ENCODE measurements at regions not wholly inside any gene's neighbourhood (a gene's known extent, or its start where the extent isn't known, plus 50 kb on each side); places are given as distances from the start of the nearest gene placed in this dataset.

- TF ChIP-seq CSDC2 (CRISPR knock-in tag; IDR thresholded peaks at IDR 0.05) (no peak), SNAI2 (CRISPR knock-in tag; IDR thresholded peaks at IDR 0.05) (no peak), ESRRG (CRISPR knock-in tag; IDR thresholded peaks at IDR 0.05) (no peak), BACH2 (CRISPR knock-in tag; IDR thresholded peaks at IDR 0.05; ENCODE audit: borderline replicate concordance) (no peak), ISL1 (CRISPR knock-in tag; IDR thresholded peaks at IDR 0.05) (no peak), ARNTL (CRISPR knock-in tag; IDR thresholded peaks at IDR 0.05; ENCODE audit: borderline replicate concordance, low read depth) (no peak), TCF4 (CRISPR knock-in tag; IDR thresholded peaks at IDR 0.05; ENCODE audit: borderline replicate concordance) (no peak), TOX (CRISPR knock-in tag; IDR thresholded peaks at IDR 0.05; ENCODE audit: borderline replicate concordance) (no peak), RARB (CRISPR knock-in tag; IDR thresholded peaks at IDR 0.05) (no peak), OSR1 (CRISPR knock-in tag; IDR thresholded peaks at IDR 0.05) (no peak), ZNF8 (CRISPR knock-in tag; IDR thresholded peaks at IDR 0.05) (no peak), ZFP3 (CRISPR knock-in tag; IDR thresholded peaks at IDR 0.05) (no peak), PATZ1 (CRISPR knock-in tag; IDR thresholded peaks at IDR 0.05; ENCODE audit: borderline replicate concordance) (no peak), ZC3H10 (CRISPR knock-in tag; IDR thresholded peaks at IDR 0.05) (no peak), ZNF70 (CRISPR knock-in tag; IDR thresholded peaks at IDR 0.05) (no peak), ZFP30 (CRISPR knock-in tag; IDR thresholded peaks at IDR 0.05) (no peak), TSHZ2 (CRISPR knock-in tag; IDR thresholded peaks at IDR 0.05) (no peak)
- TF ChIP-seq, protein P1, sequence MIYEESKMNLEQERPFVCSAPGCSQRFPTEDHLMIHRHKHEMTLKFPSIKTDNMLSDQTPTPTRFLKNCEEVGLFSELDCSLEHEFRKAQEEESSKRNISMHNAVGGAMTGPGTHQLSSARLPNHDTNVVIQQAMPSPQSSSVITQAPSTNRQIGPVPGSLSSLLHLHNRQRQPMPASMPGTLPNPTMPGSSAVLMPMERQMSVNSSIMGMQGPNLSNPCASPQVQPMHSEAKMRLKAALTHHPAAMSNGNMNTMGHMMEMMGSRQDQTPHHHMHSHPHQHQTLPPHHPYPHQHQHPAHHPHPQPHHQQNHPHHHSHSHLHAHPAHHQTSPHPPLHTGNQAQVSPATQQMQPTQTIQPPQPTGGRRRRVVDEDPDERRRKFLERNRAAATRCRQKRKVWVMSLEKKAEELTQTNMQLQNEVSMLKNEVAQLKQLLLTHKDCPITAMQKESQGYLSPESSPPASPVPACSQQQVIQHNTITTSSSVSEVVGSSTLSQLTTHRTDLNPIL (CRISPR knock-in tag; IDR thresholded peaks at IDR 0.05; ENCODE audit: low read depth), result no peak
- no peak for ATAC-seq
Measured at GRCh38 chr12:92416385-92416812, 270.8 kb upstream of the BTG1 start.

DNA sequence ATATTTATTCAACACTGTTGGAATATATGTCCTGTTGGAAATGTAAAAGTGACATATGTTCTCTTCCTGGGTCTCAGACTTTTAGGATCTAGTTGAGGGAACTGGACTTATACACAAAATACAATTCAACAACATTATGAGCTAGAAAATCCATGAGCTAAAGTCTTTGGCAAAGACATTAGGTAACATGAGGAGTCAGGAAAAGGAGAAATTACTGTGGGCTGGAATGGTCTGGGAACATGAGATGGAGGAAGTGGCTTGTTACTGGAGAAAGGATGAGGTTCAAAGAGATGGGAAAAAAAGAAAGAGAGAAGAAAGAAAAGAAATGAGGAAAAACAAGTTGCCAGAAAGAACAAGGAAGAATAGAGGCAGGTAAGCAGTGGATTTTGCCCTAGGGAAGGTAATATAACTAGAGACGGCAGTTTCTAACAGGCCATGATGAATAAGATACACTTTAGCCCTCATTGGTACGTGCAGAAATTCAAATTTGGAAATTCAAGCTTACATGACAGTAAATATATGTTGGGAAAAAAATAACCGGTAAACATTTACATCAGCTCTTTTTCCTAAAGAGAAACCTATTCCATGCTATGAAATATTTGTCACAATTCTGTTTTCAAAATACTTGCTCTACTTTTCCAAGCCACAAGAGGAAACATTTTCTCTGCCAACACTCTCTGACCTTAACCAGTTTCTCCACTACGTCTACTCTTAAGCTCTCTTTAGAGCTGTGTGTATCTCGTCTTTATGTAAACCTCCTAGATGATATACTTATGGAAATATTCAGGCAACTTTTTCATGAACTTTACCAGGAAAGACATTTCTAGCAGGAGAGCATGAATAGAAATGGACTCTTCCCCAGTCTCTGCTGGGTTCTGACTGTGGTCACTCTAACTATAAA is 268.8 kb upstream of the BTG1 start:
- no peak for ATAC-seq

More for the DNA sequence above, 268.8 kb upstream of the BTG1 start:
- no peak for TF ChIP-seq ISL1 (CRISPR knock-in tag; IDR thresholded peaks at IDR 0.05)
- TF ChIP-seq ARNTL (CRISPR knock-in tag; IDR thresholded peaks at IDR 0.05; ENCODE audit: borderline replicate concordance, low read depth), result no peak
- no peak for TF ChIP-seq ZFP3 (CRISPR knock-in tag; IDR thresholded peaks at IDR 0.05)
- TF ChIP-seq RARB (CRISPR knock-in tag; IDR thresholded peaks at IDR 0.05), result no peak
- TF ChIP-seq ZC3H10 (CRISPR knock-in tag; IDR thresholded peaks at IDR 0.05), result no peak
- TF ChIP-seq, protein P1 (CRISPR knock-in tag; IDR thresholded peaks at IDR 0.05; ENCODE audit: low read depth), result no peak
- TF ChIP-seq ZNF8 (CRISPR knock-in tag; IDR thresholded peaks at IDR 0.05), result no peak
- TF ChIP-seq CSDC2 (CRISPR knock-in tag; IDR thresholded peaks at IDR 0.05), result no peak
- no peak for TF ChIP-seq PATZ1 (CRISPR knock-in tag; IDR thresholded peaks at IDR 0.05; ENCODE audit: borderline replicate concordance)
- no peak for TF ChIP-seq OSR1 (CRISPR knock-in tag; IDR thresholded peaks at IDR 0.05)
- TF ChIP-seq PPARA (CRISPR knock-in tag; IDR thresholded peaks at IDR 0.05; ENCODE audit: borderline replicate concordance), result no peak
- TF ChIP-seq CSRNP3 (CRISPR knock-in tag; IDR thresholded peaks at IDR 0.05), result no peak
- TF ChIP-seq ESRRG (CRISPR knock-in tag; IDR thresholded peaks at IDR 0.05), result no peak
- TF ChIP-seq TSHZ2 (CRISPR knock-in tag; IDR thresholded peaks at IDR 0.05), result no peak
- TF ChIP-seq ZNF70 (CRISPR knock-in tag; IDR thresholded peaks at IDR 0.05), result no peak
- no peak for TF ChIP-seq ZFP30 (CRISPR knock-in tag; IDR thresholded peaks at IDR 0.05)
- no peak for TF ChIP-seq SNAI2 (CRISPR knock-in tag; IDR thresholded peaks at IDR 0.05)
- no peak for TF ChIP-seq GLIS3 (CRISPR knock-in tag; IDR thresholded peaks at IDR 0.05)

All from SK-N-SH treated with all-trans-retinoic acid at 6 μM for 48 hours (cell line).